Small intestine (tissue), 7 donors: ENCODE measurements at regions not wholly inside any gene's neighbourhood (a gene's known extent, or its start where the extent isn't known, plus 50 kb on each side); places are given as distances from the start of the nearest gene placed in this dataset.
A peak's percentile ranks its signal among the peaks of the same experiment; 100 is the strongest.

Source experiments
- DNase-seq, 2 donors: peaks; one replicate each; pipeline versions ENCODE4 v3.0.0 to v3.0.0-alpha.2; 2013
- FAIRE-seq: peaks from 2 replicates; lab custom pipeline; 2012; peaks lifted over from hg19 to GRCh38; lab: Jason Lieb, UNC
- H3K27ac ChIP-seq, 3 donors: one replicate each; pipeline ENCODE4 v1.5.1; 2013; ENCODE audit warnings: low read length in 2 of 3, mild to moderate bottlenecking in 2 of 3, control low read depth in 1 of 3, inconsistent platforms in 1 of 3, low read depth in 1 of 3, moderate library complexity in 1 of 3
- H3K27me3 ChIP-seq, 3 donors: one replicate each; pipeline ENCODE4 v1.6.1; 2013; ENCODE audit warnings: low read length in 3 of 3, inconsistent platforms in 1 of 3; ENCODE audit not compliant: control insufficient read depth in 3 of 3, insufficient read depth in 3 of 3
- H3K36me3 ChIP-seq, 3 donors: one replicate each; pipeline ENCODE4 v1.6.1; 2013; ENCODE audit warnings: low read length in 3 of 3, inconsistent platforms in 1 of 3, low read depth in 1 of 3, mild to moderate bottlenecking in 1 of 3, moderate library complexity in 1 of 3; ENCODE audit not compliant: control insufficient read depth in 3 of 3, insufficient read depth in 2 of 3
- H3K4me1 ChIP-seq, 3 donors: one replicate each; pipeline ENCODE4 v1.6.1; 2013; ENCODE audit warnings: low read length in 2 of 3, inconsistent platforms in 1 of 3, low read depth in 1 of 3, mild to moderate bottlenecking in 1 of 3, moderate library complexity in 1 of 3; ENCODE audit not compliant: control insufficient read depth in 3 of 3, insufficient read depth in 2 of 3
- H3K4me3 ChIP-seq, 3 donors: one replicate each; pipeline ENCODE4 v1.5.1; 2013; ENCODE audit warnings: low read length in 3 of 3, control low read depth in 1 of 3, inconsistent platforms in 1 of 3, low read depth in 1 of 3, mild to moderate bottlenecking in 1 of 3, moderate library complexity in 1 of 3
- H3K9me3 ChIP-seq, 2 donors: one replicate each; pipeline ENCODE4 v1.6.1; 2013; ENCODE audit warnings: low read depth in 1 of 2, low read length in 1 of 2; ENCODE audit not compliant: control insufficient read depth in 2 of 2, insufficient read depth in 1 of 2
- WGBS, 3 donors: extraction: QIAGEN DNeasy Blood & Tissue Kit; methylation state at CpG; one replicate each; pipeline ENCODE4 v1.1.7; 2013; 5-methylcytosine and 5-hydroxymethylcytosine counted together
- donor health status: healthy with polysubstance abuse.
- donor health status: control.
- donor health status: control.
- donor health status: Bipolar disorder and iron deficiency.
- donor health status: healthy.

DNA sequence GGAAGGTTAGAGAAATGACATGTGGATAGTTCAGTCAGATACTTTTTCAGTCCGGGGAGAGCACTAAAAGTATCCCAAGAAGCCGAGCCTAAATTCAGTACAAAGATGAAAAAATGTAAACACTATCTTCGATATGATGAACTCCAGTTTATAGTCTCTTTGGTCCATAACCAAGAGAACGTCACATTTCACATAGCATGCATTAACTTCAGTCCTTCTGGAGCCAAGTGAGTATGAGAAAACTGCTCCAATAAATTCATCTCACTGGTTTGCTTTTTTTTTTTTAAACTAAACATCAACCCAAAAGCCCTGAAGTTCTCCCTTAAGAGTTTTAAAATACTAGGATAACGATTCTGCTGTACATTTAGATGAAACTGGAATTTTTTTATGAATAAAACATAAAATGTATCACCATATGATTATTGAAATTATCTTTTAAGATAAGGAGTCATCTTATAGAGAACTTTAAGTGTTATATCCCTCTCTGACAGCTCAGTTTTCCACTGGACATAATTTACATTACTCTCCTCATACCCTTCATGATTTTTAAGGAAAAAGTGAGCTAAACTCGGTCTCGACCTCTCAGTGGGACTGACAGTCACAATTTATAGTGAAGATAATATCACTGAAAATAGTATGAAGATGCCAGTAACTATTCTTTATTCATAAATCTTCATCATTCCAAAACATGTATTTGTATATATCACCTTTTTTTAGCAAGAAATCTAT lies 841.5 kb upstream of the FLRT2 start:
- Histone ChIP-seq H3K4me3 (no peak overlapping the region), H3K9me3 (no peaks in the 10 kb centered on the region), H3K27ac (no peak overlapping the region), H3K4me1 (no peaks in the 10 kb centered on the region), H3K27me3 (no peaks in the 10 kb centered on the region), H3K36me3 (no peaks in the 10 kb centered on the region)
- FAIRE-seq (no peak), DNase-seq (peak in 1 of 2 donors; percentile 1)
- whole genome bisulfite sequencing, 3 donors, result 59 to 62% (median 61%) methylated on average over 7 of the region's 7 CpGs

DNA sequence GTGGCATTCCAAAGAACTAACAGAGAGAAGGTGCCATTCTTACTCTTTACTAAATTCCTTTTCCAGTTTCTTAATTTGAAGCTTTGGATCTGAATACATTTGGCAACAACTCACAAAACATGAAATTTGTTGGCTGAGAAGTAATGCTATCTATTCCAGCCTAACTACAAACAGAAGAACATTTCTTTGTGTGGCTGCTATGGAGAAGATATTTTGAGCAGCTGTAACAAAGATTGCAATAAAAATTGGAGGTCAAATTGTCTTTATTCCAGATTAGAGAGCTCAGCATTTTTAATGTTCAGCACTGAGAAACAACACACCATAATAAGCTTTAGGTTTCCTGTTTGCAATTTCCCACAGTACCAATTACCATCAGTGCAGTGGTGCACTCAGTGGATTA lies 835.8 kb upstream of the FLRT2 start:
- no peaks in the 10 kb centered on the region for H3K27me3 ChIP-seq
- H3K9me3 ChIP-seq, result no peaks in the 10 kb centered on the region
- FAIRE-seq, result no peak
- no peaks in the 10 kb centered on the region for H3K36me3 ChIP-seq
- no peak for DNase-seq
- no peak overlapping the region for H3K27ac ChIP-seq
- no peak overlapping the region for H3K4me3 ChIP-seq
- no peaks in the 10 kb centered on the region for H3K4me1 ChIP-seq

DNA sequence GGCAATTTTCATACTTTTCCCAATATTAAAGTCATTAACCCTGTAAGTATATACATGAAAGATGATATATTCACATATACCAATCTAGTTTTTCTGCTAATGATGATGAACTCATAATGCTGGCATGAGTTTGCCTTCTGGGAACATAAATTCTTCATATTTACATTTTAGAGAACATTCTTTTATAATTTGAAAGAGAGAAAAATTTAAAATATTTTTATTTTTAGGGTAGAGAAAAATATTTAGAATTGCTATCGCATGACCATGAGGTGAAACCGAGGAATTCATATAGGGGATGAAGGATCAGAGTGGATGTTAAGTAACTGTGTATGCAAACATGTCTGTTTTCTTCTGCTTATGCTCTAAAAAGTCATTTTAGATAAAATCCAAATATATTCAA lies 825.3 kb upstream of the FLRT2 start:
- 91 to 96% (median 92%) methylated on average over 2 of the region's 2 CpGs for WGBS, 3 donors
- DNase-seq (no peak), FAIRE-seq (no peak)
- no peak overlapping the region for H3K4me3 ChIP-seq
- no peak overlapping the region for H3K27ac ChIP-seq
- no peaks in the 10 kb centered on the region for H3K36me3 ChIP-seq
- H3K27me3 ChIP-seq, result no peaks in the 10 kb centered on the region
- no peaks in the 10 kb centered on the region for H3K9me3 ChIP-seq
- H3K4me1 ChIP-seq, result no peaks in the 10 kb centered on the region

DNA sequence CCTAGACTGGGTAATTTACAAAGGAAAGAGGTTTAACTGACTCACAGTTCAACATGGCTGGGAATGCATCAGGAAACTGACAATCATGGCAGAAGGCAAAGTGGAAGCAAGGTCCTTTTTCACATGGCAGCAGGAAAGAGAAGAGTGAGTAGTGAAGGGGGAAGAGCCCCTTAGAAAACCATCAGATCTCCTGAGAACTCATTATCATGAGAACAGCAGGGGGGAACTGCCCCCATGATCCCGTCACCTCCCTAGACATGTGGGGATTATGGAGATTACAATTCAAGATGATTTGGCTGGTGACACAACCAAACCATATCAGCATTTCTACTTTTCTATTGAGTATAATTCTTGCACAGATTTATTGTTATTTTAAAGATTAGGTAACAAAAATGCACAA lies 822.1 kb upstream of the FLRT2 start:
- H3K4me3 ChIP-seq, result no peak overlapping the region
- no peaks in the 10 kb centered on the region for H3K4me1 ChIP-seq
- no peaks in the 10 kb centered on the region for H3K36me3 ChIP-seq
- FAIRE-seq (no peak), DNase-seq (no peak)
- 80 to 84% (median 82%) methylated on average over 1 of the region's 1 CpG for WGBS, 3 donors
- no peaks in the 10 kb centered on the region for H3K27me3 ChIP-seq
- no peaks in the 10 kb centered on the region for H3K9me3 ChIP-seq
- no peak overlapping the region for H3K27ac ChIP-seq

DNA sequence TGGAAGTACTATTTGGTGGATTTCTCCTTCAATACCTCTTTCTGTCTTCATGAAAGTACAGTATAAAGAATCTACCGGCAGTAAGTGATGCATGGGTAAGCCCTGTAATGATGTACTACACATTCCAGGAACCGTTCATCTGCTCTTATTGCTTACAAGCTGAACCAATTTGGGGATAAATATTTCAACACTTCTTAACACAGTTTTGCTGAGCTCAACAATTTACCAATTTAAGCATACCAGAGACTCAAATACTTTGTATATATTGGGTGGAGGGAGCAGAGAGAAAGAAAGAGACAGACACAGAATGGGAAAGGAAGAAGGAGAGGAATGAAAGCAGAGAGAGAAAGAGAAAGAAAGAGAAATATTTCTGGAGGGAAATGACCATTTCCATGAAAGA lies 821.1 kb upstream of the FLRT2 start:
- WGBS, 3 donors, result 62 to 81% (median 73%) methylated on average over 2 of the region's 2 CpGs
- Histone ChIP-seq H3K27ac (no peak overlapping the region), H3K36me3 (no peaks in the 10 kb centered on the region), H3K4me1 (no peaks in the 10 kb centered on the region), H3K9me3 (no peaks in the 10 kb centered on the region), H3K27me3 (no peaks in the 10 kb centered on the region), H3K4me3 (no peak overlapping the region)
- no peak for FAIRE-seq
- no peak for DNase-seq

DNA sequence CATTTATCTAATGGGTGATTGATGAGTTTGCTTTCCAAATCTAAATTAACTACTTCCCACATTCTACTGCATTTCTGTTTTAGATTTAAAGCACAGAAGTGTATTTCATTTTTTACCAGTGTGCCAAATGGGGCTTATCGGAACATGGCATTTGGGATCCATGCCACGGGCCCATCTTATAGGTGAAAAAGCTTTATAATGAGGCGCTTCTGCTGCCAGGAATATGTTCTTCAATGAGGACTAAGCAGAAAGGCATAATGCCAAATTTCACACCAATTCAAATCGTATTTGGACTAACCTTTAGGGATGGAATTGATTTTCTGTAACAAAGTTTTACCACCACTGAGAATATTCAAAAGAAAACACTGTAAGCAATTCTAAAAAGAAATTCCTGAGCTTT lies 803.5 kb upstream of the FLRT2 start:
- Histone ChIP-seq H3K9me3 (no peaks in the 10 kb centered on the region), H3K27me3 (no peaks in the 10 kb centered on the region), H3K4me3 (no peak overlapping the region), H3K36me3 (no peaks in the 10 kb centered on the region), H3K27ac (no peak overlapping the region), H3K4me1 (no peaks in the 10 kb centered on the region)
- DNase-seq, result no peak
- 59 to 74% (median 68%) methylated on average over 4 of the region's 4 CpGs for WGBS, 3 donors
- FAIRE-seq, result no peak

- 76 to 84% (median 82%) methylated on average over 6 of the region's 6 CpGs for WGBS, 3 donors
- Histone ChIP-seq H3K36me3 (no peaks in the 10 kb centered on the region), H3K4me1 (no peaks in the 10 kb centered on the region), H3K27ac (no peak overlapping the region), H3K9me3 (peaks cover 0 to 3% of the 10 kb centered on the region in 2 donors), H3K4me3 (no peak overlapping the region), H3K27me3 (no peaks in the 10 kb centered on the region)
- DNase-seq, result no peak
- FAIRE-seq, result no peak
These were observed 780.6 kb upstream of the FLRT2 start for GRCh38 chr14:84749191-84749955.

DNA sequence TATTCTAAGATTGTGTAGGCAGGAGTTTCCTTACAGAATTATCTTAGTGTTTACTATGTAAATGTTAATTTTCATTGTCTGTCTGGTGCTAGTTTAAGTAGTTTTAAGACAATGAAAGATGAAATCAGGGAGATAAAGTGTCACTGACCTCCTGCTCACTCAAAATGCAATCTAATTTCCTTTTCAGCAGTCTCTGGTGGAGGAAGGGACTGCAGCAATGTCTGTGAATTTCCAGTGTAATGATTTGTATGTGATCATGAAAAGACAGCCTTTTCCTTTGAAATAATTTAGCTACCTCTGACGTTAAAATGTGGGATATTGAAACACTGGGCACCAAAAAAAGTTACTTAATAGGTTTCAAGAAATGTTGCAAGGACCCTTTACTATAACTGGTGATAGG lies 779.7 kb upstream of the FLRT2 start:
- H3K4me3 ChIP-seq, result no peak overlapping the region
- FAIRE-seq, result no peak
- no peak for DNase-seq
- H3K27ac ChIP-seq, result no peak overlapping the region
- H3K9me3 ChIP-seq, result peaks cover 0 to 3% of the 10 kb centered on the region in 2 donors
- H3K4me1 ChIP-seq, result no peaks in the 10 kb centered on the region
- H3K27me3 ChIP-seq, result no peaks in the 10 kb centered on the region
- 11 to 30% (median 12%) methylated on average over 1 of the region's 1 CpG for WGBS, 3 donors
- H3K36me3 ChIP-seq, result no peaks in the 10 kb centered on the region
